ENCODE measurements at regions not wholly inside any gene's neighbourhood (a gene's known extent, or its start where the extent isn't known, plus 50 kb on each side); places are given as distances from the start of the nearest gene placed in this dataset.

- no peaks in the 10 kb centered on the region for H3K4me1 ChIP-seq (ENCODE audit: insufficient read depth, low read length, severe bottlenecking)
- peaks cover 13% of the 10 kb centered on the region; the same call in 1 of the 2 replicates for H3K36me3 ChIP-seq (ENCODE audit: insufficient read depth, low read length)
- H3K9me3 ChIP-seq (ENCODE audit: low read length): no peaks in the 10 kb centered on the region
- no peaks in the 10 kb centered on the region for H3K27me3 ChIP-seq (ENCODE audit: insufficient read depth, low read length)
- TF ChIP-seq EZH2 (IDR thresholded peaks at IDR 0.05; ENCODE audit: borderline replicate concordance, low read length) (no peak), CTCF (IDR thresholded peaks at IDR 0.05; ENCODE audit: low read length) (no peak)
- H3K4me3 ChIP-seq (ENCODE audit: low read depth, low read length, poor library complexity, severe bottlenecking): no peak overlapping the region
- no peaks in the 10 kb centered on the region for H3K79me2 ChIP-seq (ENCODE audit: insufficient read depth, low read length)
- H4K20me1 ChIP-seq (ENCODE audit: insufficient read depth, low read length): no peaks in the 10 kb centered on the region
- no peak overlapping the region for H3K9ac ChIP-seq (ENCODE audit: low read length)
- no peak overlapping the region for H3K27ac ChIP-seq (ENCODE audit: low read depth, low read length, poor library complexity, severe bottlenecking)
- H3K9me2 ChIP-seq (ENCODE audit: low read depth, low read length): no peaks in the 10 kb centered on the region
- H3F3A ChIP-seq (ENCODE audit: insufficient read depth, low read length): no peaks in the 10 kb centered on the region
- no peak overlapping the region for H3K4me2 ChIP-seq (ENCODE audit: low read length)
- H2AFZ ChIP-seq (ENCODE audit: low read length): no peak overlapping the region
Measured at GRCh38 chr14:71737760-71738159, 194.5 kb upstream of the RGS6 start.

- Histone ChIP-seq H3K27me3 (ENCODE audit: insufficient read depth, low read length) (no peaks in the 10 kb centered on the region), H3K9me3 (ENCODE audit: low read length) (no peaks in the 10 kb centered on the region), H3K9me2 (ENCODE audit: low read depth, low read length) (no peaks in the 10 kb centered on the region), H2AFZ (ENCODE audit: low read length) (no peak overlapping the region), H3K79me2 (ENCODE audit: insufficient read depth, low read length) (no peaks in the 10 kb centered on the region), H3K27ac (ENCODE audit: low read depth, low read length, poor library complexity, severe bottlenecking) (no peak overlapping the region), H4K20me1 (ENCODE audit: insufficient read depth, low read length) (no peaks in the 10 kb centered on the region), H3K9ac (ENCODE audit: low read length) (no peak overlapping the region), H3K36me3 (ENCODE audit: insufficient read depth, low read length) (peaks cover 13% of the 10 kb centered on the region; the same call in 1 of the 2 replicates), H3K4me1 (ENCODE audit: insufficient read depth, low read length, severe bottlenecking) (no peaks in the 10 kb centered on the region), H3K4me2 (ENCODE audit: low read length) (no peak overlapping the region), H3F3A (ENCODE audit: insufficient read depth, low read length) (no peaks in the 10 kb centered on the region), H3K4me3 (ENCODE audit: low read depth, low read length, poor library complexity, severe bottlenecking) (no peak overlapping the region)
- TF ChIP-seq CTCF (IDR thresholded peaks at IDR 0.05; ENCODE audit: low read length): 0 out of 2 replicates have a peak, but pooled peaks have one; percentile 10
- no peak for TF ChIP-seq EZH2 (IDR thresholded peaks at IDR 0.05; ENCODE audit: borderline replicate concordance, low read length)
Measured at GRCh38 chr14:71739273-71739990, 192.8 kb upstream of the RGS6 start.

GRCh38 chr14:71741241-71741640, 191.0 kb upstream of the RGS6 start:
- no peaks in the 10 kb centered on the region for H3K4me1 ChIP-seq (ENCODE audit: insufficient read depth, low read length, severe bottlenecking)
- H3K79me2 ChIP-seq (ENCODE audit: insufficient read depth, low read length): no peaks in the 10 kb centered on the region
- H3K4me3 ChIP-seq (ENCODE audit: low read depth, low read length, poor library complexity, severe bottlenecking): no peak overlapping the region
- no peak overlapping the region for H3K27ac ChIP-seq (ENCODE audit: low read depth, low read length, poor library complexity, severe bottlenecking)
- H3K27me3 ChIP-seq (ENCODE audit: insufficient read depth, low read length): no peaks in the 10 kb centered on the region
- no peak overlapping the region for H3K9ac ChIP-seq (ENCODE audit: low read length)
- 0 out of 2 replicates have a peak, but pooled peaks cover 6% of the 10 kb centered on the region for H3K36me3 ChIP-seq (ENCODE audit: insufficient read depth, low read length)
- H2AFZ ChIP-seq (ENCODE audit: low read length): no peak overlapping the region
- H3K9me3 ChIP-seq (ENCODE audit: low read length): no peaks in the 10 kb centered on the region
- TF ChIP-seq CTCF (IDR thresholded peaks at IDR 0.05; ENCODE audit: low read length) (no peak), EZH2 (IDR thresholded peaks at IDR 0.05; ENCODE audit: borderline replicate concordance, low read length) (no peak)
- no peak overlapping the region for H3K4me2 ChIP-seq (ENCODE audit: low read length)
- no peaks in the 10 kb centered on the region for H3F3A ChIP-seq (ENCODE audit: insufficient read depth, low read length)
- H3K9me2 ChIP-seq (ENCODE audit: low read depth, low read length): no peaks in the 10 kb centered on the region
- H4K20me1 ChIP-seq (ENCODE audit: insufficient read depth, low read length): no peaks in the 10 kb centered on the region

All from OCI-LY1 (cell line).